GM12873 (cell line): ENCODE measurements at regions not wholly inside any gene's neighbourhood (a gene's known extent, or its start where the extent isn't known, plus 50 kb on each side); places are given as distances from the start of the nearest gene placed in this dataset.

Experiments used
- TF ChIP-seq, protein P1 (sequence below): IDR thresholded peaks from 2 replicates; pipeline ENCODE4 v1.5.1; 2012; ENCODE audit warnings: low read depth, mild to moderate bottlenecking, moderate library complexity, low read length, control low read depth; ENCODE audit not compliant: insufficient read depth; ENCODE audit errors: missing control alignments

DNA sequence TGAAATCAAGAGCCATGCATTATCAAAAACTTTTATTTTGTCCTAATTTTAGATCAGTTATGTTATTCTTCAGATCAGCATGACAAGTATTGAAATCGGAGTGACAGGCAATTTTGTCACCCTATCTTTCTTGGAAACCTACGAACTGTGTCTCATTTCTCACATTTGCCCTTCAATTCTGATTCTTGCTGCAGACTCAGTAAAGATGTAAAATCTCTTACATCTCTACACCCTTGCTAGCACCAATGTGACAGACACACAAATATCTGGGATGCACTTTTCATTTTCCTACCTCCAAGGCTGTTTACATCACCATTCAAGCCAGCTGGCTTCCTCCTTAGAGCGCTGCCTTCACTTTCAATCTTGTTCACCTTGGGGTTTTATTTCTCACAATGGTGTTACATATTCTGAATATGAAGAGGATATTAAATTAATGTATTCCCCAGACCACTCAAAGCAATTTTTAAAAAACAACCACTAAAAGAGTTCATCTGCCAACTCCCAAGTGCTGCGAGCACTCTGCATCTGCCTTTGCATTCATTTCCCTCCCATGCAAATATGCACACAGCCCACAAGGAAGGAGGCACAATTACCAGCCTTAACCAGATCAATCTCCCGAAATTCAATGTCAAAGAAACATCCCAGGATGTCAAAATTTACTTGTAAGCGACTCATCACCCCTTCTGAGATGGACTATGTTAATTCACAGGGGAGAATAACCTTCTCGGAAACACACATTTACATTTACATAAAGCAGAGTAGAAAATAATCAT, 164.3 kb downstream of the ENC1 start:
- TF ChIP-seq, protein P1, sequence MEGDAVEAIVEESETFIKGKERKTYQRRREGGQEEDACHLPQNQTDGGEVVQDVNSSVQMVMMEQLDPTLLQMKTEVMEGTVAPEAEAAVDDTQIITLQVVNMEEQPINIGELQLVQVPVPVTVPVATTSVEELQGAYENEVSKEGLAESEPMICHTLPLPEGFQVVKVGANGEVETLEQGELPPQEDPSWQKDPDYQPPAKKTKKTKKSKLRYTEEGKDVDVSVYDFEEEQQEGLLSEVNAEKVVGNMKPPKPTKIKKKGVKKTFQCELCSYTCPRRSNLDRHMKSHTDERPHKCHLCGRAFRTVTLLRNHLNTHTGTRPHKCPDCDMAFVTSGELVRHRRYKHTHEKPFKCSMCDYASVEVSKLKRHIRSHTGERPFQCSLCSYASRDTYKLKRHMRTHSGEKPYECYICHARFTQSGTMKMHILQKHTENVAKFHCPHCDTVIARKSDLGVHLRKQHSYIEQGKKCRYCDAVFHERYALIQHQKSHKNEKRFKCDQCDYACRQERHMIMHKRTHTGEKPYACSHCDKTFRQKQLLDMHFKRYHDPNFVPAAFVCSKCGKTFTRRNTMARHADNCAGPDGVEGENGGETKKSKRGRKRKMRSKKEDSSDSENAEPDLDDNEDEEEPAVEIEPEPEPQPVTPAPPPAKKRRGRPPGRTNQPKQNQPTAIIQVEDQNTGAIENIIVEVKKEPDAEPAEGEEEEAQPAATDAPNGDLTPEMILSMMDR = no peak

DNA sequence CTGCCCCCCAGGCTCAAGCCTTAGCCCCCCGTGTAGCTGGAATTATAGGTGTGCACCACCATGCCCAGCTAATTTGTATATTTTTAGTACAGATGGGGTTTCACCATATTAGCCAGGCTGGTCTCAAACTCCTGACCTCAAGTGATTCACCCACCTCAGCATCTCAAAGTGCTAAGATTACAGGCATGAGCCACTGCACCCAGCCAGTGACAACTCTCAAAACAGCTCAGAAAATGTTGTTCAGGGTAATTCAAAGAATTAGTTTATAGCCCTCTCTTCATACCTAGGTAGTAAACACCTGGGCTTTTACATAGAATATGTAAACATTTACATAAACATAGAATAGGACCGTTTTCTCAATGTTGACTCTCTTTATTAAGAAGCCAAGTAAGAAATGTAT, 168.7 kb downstream of the ENC1 start:
- TF ChIP-seq, protein P1 = no peak

DNA sequence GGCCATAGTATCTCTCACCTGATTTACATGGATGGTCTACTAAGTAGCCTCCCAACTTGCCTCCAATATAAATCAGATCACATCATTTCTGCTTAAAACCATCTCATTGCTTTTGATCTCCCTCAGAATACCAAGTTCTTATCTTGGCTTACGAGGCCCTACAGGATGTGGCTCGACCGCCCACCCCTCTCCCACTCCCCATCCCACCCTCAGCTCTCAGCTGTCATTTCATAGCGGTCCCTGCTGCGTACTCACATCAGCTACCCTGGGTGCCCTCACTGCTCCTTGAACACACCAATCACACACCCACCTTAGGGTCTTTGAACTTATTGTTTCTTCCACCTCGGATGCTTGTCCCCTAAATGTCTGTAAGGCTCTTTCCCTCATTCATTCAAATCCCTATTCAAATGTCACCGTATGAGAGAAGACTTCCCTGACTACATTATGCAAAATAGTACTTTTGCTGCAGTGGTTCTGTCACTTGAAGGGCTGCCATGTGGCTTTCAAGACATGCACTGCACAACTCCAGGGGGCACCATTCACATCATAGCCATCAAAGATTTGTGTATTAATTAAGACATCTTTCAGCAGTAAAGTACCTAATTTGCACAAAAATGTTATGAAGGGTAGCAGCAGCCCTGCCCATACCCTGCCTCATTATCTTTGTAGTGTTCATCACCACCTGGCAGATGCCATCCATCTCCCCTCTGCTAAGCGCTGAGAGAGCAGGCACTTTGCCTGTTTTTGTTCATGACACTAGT, 171.1 kb downstream of the ENC1 start:
- TF ChIP-seq, protein P1 = no peak

DNA sequence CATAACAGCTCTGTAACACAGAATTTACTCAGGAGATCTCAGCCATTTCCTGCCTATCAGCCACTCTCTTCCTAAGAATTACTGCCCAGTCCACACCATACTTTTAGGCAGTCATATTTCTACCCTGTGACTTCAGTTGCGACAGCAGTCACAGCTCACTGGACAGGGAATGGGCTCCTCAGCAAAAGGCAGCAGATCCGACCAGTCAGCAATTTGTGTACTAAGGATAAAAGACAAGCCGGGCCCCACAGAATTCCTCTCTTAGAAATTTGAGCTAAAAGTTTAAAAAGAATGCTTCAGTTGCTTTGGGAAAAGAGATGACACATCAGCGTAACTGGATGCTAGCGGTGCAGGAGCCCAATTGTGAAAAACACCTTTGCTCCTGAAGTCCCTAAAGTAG, 172.1 kb downstream of the ENC1 start:
- TF ChIP-seq, protein P1 = no peak

DNA sequence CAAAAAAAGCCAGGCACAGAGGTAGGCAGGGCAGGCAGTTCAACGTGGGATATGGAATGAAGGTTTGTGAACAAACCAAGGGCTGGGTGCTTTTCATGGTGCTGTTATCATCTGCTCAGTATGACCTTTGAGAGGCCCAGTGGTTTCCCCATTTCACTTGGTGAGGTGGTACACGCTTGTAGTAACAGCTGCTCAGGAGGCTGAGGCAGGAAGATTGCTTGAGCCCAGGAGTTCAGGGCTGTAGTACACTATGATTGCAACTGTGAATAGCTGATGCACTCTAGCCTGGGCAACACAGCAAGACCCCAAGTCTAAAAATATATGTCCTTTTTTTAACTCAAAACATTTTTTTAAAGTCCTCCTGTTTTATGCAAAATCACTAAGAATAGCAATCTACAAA, 174.8 kb downstream of the ENC1 start:
- TF ChIP-seq, protein P1 = no peak

DNA sequence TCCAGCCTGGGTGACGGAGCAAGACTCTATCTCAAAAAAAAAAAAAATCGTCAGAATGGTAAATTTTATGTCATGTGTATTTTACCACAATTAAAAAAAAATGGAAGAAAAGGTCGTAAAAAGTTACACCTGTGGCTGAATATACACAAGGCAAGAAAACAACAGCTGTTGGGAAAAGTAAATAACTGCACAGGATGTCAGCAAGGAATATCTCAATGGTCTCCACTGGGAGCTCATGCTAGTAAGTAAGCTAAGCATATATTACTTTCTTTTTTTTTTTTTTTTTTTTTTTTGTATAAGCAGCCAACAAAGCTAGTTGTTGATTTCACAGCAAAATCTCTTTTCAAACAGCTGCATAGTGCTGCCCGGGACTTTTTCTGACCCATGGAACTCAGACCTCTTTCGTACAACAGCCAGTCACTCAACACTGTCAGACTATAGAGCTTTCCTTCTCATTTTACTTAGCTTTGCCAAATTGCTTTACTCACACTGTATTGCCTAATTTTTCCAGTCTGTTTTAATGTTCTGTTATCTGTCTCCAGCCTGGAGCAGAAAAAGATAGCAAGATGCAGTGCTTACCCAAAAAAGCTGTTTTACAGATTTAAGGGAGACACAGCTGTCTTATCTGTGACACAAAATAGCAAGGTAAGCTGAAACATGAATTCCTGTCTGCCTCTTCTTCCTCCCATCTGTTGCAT, 175.9 kb downstream of the ENC1 start:
- TF ChIP-seq, protein P1 = no peak

DNA sequence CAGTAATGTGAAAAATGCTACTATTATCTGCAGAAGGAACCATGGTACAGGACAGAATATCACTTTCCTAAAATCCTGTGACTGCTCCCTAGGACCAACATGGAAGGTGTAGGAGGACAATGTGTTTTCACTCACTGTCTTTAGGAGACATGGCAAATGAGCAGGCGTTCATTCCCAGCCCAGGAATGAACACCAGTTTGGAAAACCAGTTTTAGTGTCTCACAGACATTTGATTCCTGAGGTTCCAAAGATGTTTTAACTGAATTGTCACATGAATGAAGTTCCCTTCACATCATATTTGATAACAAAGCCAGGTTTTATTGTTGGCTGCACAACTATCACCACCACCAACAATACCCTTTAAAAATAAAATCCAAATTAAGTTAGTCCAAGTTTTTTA, 178.2 kb downstream of the ENC1 start:
- TF ChIP-seq, protein P1 = no peak
